ENCODE measurements at regions not wholly inside any gene's neighbourhood (a gene's known extent, or its start where the extent isn't known, plus 50 kb on each side); places are given as distances from the start of the nearest gene placed in this dataset.

- ChIA-PET CTCF (no interaction called here), POLR2A (no interaction called here)
- H3K27me3 ChIP-seq (ENCODE audit: control insufficient read depth, insufficient read depth, low read length), result no peaks in the 10 kb centered on the region
- TF ChIP-seq, protein P1, sequence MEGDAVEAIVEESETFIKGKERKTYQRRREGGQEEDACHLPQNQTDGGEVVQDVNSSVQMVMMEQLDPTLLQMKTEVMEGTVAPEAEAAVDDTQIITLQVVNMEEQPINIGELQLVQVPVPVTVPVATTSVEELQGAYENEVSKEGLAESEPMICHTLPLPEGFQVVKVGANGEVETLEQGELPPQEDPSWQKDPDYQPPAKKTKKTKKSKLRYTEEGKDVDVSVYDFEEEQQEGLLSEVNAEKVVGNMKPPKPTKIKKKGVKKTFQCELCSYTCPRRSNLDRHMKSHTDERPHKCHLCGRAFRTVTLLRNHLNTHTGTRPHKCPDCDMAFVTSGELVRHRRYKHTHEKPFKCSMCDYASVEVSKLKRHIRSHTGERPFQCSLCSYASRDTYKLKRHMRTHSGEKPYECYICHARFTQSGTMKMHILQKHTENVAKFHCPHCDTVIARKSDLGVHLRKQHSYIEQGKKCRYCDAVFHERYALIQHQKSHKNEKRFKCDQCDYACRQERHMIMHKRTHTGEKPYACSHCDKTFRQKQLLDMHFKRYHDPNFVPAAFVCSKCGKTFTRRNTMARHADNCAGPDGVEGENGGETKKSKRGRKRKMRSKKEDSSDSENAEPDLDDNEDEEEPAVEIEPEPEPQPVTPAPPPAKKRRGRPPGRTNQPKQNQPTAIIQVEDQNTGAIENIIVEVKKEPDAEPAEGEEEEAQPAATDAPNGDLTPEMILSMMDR (IDR thresholded peaks at IDR 0.05; ENCODE audit: low read depth, low read length), result no peak
- no peaks in the 10 kb centered on the region for H3K9me3 ChIP-seq (ENCODE audit: control insufficient read depth, insufficient read depth, low read length)
- H3K4me3 ChIP-seq (ENCODE audit: low read depth, low read length), result no peak overlapping the region
- no peak for DNase-seq (ENCODE audit: low read depth, low spot score)
- no peak overlapping the region for H3K27ac ChIP-seq (ENCODE audit: low read depth, low read length)
Observed at GRCh38 chr2:139628931-139629330, 848.7 kb upstream of the NXPH2 start.

GRCh38 chr2:139626128-139626527 lies 845.9 kb upstream of the NXPH2 start:
- DNase-seq (ENCODE audit: low read depth, low spot score), result no peak
- Histone ChIP-seq H3K27me3 (ENCODE audit: control insufficient read depth, insufficient read depth, low read length) (no peaks in the 10 kb centered on the region), H3K4me3 (ENCODE audit: low read depth, low read length) (no peak overlapping the region), H3K27ac (ENCODE audit: low read depth, low read length) (no peak overlapping the region), H3K9me3 (ENCODE audit: control insufficient read depth, insufficient read depth, low read length) (peaks cover 3% of the 10 kb centered on the region; the same call in 1 of the 2 replicates)
- ChIA-PET CTCF (no interaction called here), POLR2A (no interaction called here)
- TF ChIP-seq, protein P1 (IDR thresholded peaks at IDR 0.05; ENCODE audit: low read depth, low read length), result no peak

DNA sequence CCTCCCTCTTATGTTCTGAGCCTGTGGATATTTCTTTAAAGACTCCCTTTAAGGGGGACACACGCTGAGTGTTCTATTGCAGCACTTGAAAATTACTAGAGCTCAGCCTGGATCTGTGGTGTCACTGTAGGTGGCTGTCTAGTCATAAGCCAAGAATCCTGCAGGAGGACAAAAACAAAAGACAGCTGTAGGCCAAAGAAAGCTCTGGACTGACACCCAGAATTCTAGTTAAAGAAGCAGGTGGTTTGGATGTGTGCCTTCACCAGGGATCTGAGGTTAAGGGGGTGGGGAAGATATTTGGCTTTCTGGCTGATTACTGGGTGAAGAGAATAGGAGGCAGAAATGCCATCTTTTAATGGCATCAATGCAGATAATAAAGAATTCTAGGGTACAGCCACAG lies 842.5 kb upstream of the NXPH2 start:
- POLR2A ChIA-PET, result no interaction called here
- Histone ChIP-seq H3K27ac (ENCODE audit: low read depth, low read length) (no peak overlapping the region), H3K4me3 (ENCODE audit: low read depth, low read length) (no peak overlapping the region), H3K27me3 (ENCODE audit: control insufficient read depth, insufficient read depth, low read length) (no peaks in the 10 kb centered on the region), H3K9me3 (ENCODE audit: control insufficient read depth, insufficient read depth, low read length) (peaks cover 3% of the 10 kb centered on the region; the same call in 1 of the 2 replicates)
- no peak for DNase-seq (ENCODE audit: low read depth, low spot score)
- TF ChIP-seq, protein P1 (IDR thresholded peaks at IDR 0.05; ENCODE audit: low read depth, low read length), result no peak
- CTCF ChIA-PET, result no interaction called here

DNA sequence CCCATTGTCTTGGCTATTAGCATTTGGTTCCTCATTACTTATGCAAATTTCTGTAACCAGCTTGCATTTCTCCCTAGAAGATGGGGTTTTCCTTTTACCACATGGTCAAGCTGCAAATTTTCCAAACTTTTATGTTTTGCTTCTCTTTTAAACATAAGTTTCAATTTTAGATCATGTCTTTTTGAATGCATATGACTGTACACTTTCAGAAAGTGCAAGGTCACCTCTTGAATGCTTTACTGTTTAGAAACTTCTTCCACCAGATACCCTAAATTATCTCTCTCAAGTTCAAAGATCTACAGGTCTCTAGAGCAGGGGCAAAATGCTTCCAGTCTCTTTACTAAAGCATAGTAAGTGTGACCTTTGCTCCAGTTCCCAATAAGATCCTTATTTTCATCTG lies 837.6 kb upstream of the NXPH2 start:
- Histone ChIP-seq H3K27me3 (ENCODE audit: control insufficient read depth, insufficient read depth, low read length) (no peaks in the 10 kb centered on the region), H3K27ac (ENCODE audit: low read depth, low read length) (no peak overlapping the region), H3K9me3 (ENCODE audit: control insufficient read depth, insufficient read depth, low read length) (peaks cover 5% of the 10 kb centered on the region; the same call in 1 of the 2 replicates), H3K4me3 (ENCODE audit: low read depth, low read length) (no peak overlapping the region)
- ChIA-PET POLR2A (no interaction called here), CTCF (no interaction called here)
- TF ChIP-seq, protein P1 (IDR thresholded peaks at IDR 0.05; ENCODE audit: low read depth, low read length), result no peak
- no peak for DNase-seq (ENCODE audit: low read depth, low spot score)

GRCh38 chr2:139613264-139613663 lies 833.1 kb upstream of the NXPH2 start:
- no peak for DNase-seq (ENCODE audit: low read depth, low spot score)
- peaks cover 23% of the 10 kb centered on the region for H3K9me3 ChIP-seq (ENCODE audit: control insufficient read depth, insufficient read depth, low read length)
- CTCF ChIA-PET, result no interaction called here
- POLR2A ChIA-PET, result no interaction called here
- no peak overlapping the region for H3K4me3 ChIP-seq (ENCODE audit: low read depth, low read length)
- no peaks in the 10 kb centered on the region for H3K27me3 ChIP-seq (ENCODE audit: control insufficient read depth, insufficient read depth, low read length)
- TF ChIP-seq, protein P1 (IDR thresholded peaks at IDR 0.05; ENCODE audit: low read depth, low read length), result no peak
- no peak overlapping the region for H3K27ac ChIP-seq (ENCODE audit: low read depth, low read length)
